ENCODE measurements at regions not wholly inside any gene's neighbourhood (a gene's known extent, or its start where the extent isn't known, plus 50 kb on each side); places are given as distances from the start of the nearest gene placed in this dataset.

DNA sequence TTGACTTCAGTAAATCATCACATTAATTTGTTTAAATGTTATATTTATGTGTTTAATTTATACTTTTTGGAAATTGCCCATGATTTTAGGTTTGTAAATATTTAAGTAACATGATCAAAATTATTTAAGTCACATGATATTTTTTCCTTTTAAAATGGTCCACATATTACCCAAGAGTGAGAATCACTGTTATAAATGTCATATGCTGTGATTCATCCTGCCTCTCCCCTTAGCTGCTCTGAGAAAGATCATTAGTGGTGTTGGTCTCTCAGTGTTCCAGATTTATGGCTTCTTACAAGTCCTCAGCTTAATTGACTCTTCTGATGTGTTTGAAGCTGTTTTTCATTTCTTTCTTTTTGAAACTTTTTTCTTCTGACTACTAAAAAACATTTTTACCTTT, 70.1 kb downstream of the SPANXN4 start:
- FAIRE-seq (no peak), DNase-seq (ENCODE audit: extremely low read depth in 1 of 4, low spot score in 3 of 4) (no peak), ATAC-seq (no peak)
- H3K27ac ChIP-seq (ENCODE audit: extremely low read depth, low read depth, low read length): no peak overlapping the region
- CTCF ChIA-PET (ENCODE audit: low intra/inter-chr PET ratio): no interaction called here
- no peaks in the 10 kb centered on the region for H3K27me3 ChIP-seq (ENCODE audit: control insufficient read depth in 2 of 2, insufficient read depth in 2 of 2, low read length in 2 of 2)
- no TSS peak for BruUV-seq (replicated peaks)
- no peak for TF ChIP-seq ZNF146 (CRISPR knock-in tag; IDR thresholded peaks at IDR 0.05; ENCODE audit: unreplicated experiment)
- TF ChIP-seq ID3 (CRISPR knock-in tag; IDR thresholded peaks at IDR 0.05): no peak
- TF ChIP-seq ID3 (tag; IDR thresholded peaks at IDR 0.05): no peak
- TF ChIP-seq PPARD (CRISPR knock-in tag; IDR thresholded peaks at IDR 0.05): no peak
- no peak for TF ChIP-seq THRAP3 (IDR thresholded peaks at IDR 0.05; ENCODE audit: borderline replicate concordance)
- no peak for TF ChIP-seq NFRKB (IDR thresholded peaks at IDR 0.05; ENCODE audit: low read depth)
- no peak for TF ChIP-seq ZC3H11A (IDR thresholded peaks at IDR 0.05; ENCODE audit: low read depth, low read length)
- TF ChIP-seq HES1 (IDR thresholded peaks at IDR 0.05; ENCODE audit: low read depth): no peak
- no peak for TF ChIP-seq MAFG (tag; conservative IDR thresholded peaks at IDR 0.05)
- TF ChIP-seq, protein P1, sequence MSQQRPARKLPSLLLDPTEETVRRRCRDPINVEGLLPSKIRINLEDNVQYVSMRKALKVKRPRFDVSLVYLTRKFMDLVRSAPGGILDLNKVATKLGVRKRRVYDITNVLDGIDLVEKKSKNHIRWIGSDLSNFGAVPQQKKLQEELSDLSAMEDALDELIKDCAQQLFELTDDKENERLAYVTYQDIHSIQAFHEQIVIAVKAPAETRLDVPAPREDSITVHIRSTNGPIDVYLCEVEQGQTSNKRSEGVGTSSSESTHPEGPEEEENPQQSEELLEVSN (IDR thresholded peaks at IDR 0.05; ENCODE audit: borderline replicate concordance in 1 of 2, extremely low read depth in 1 of 2, insufficient read depth in 1 of 2, insufficient read length in 1 of 2, low read depth in 1 of 2, low read length in 1 of 2, poor library complexity in 1 of 2, severe bottlenecking in 1 of 2): no peak
- no peak for TF ChIP-seq ZKSCAN1 (IDR thresholded peaks at IDR 0.05; ENCODE audit: low read depth, low read length)
- intact Hi-C loops (cut with micrococcal nuclease): no loop called here
- no peak overlapping the region for H2AFZ ChIP-seq (ENCODE audit: low read depth, low read length)
- H3K9ac ChIP-seq (ENCODE audit: insufficient read depth in 1 of 2, low read depth in 2 of 2, low read length in 2 of 2): no peak overlapping the region
- H3K4me1 ChIP-seq (replicated peaks in 1 of 2; ENCODE audit: control insufficient read depth in 2 of 2, insufficient read depth in 2 of 2, low read length in 2 of 2): no peaks in the 10 kb centered on the region
- H3K79me2 ChIP-seq (ENCODE audit: control insufficient read depth, insufficient read depth, low read length): no peaks in the 10 kb centered on the region
- H3K36me3 ChIP-seq (ENCODE audit: control insufficient read depth, insufficient read depth, low read length): no peaks in the 10 kb centered on the region
- POLR2A ChIA-PET: no interaction called here
- H3K4me2 ChIP-seq (ENCODE audit: insufficient read depth, low read length): no peak overlapping the region
- no peaks in the 10 kb centered on the region for H3K9me1 ChIP-seq (ENCODE audit: control insufficient read depth, insufficient read depth, low read length)
- no peaks in the 10 kb centered on the region for H4K20me1 ChIP-seq (replicated peaks; ENCODE audit: control insufficient read depth, insufficient read depth, low read length)
- no peaks in the 10 kb centered on the region for H3K9me3 ChIP-seq (replicated peaks; ENCODE audit: control insufficient read depth, insufficient read depth, low read depth, low read length)
- H3K4me3 ChIP-seq: no peak overlapping the region
- in situ Hi-C loops (cut with MboI): no loop called here
